GM12892 (cell line): ENCODE measurements at regions not wholly inside any gene's neighbourhood (a gene's known extent, or its start where the extent isn't known, plus 50 kb on each side); places are given as distances from the start of the nearest gene placed in this dataset.

ENCODE experiments used
- POLR2A ChIP-seq: IDR thresholded peaks from 2 replicates; pipeline ENCODE4 v1.6.1; 2011; ENCODE audit warnings: low read depth, low read length, control low read depth
- POLR2AphosphoS5 ChIP-seq: IDR thresholded peaks from 2 replicates; pipeline ENCODE4 v1.6.1; 2011; ENCODE audit warnings: low read depth, low read length, control low read depth

GRCh38 chr6:4188801-4189200 is 53.4 kb upstream of the ECI2 start:
- TF ChIP-seq POLR2A (no peak), POLR2AphosphoS5 (no peak)
